ENCODE measurements at regions not wholly inside any gene's neighbourhood (a gene's known extent, or its start where the extent isn't known, plus 50 kb on each side); places are given as distances from the start of the nearest gene placed in this dataset.
"Not testable (repeated sequence)": the region's sequence is repeated elsewhere in the genome, so short reads cannot be mapped to it uniquely, and the experiment has no call there.

DNA sequence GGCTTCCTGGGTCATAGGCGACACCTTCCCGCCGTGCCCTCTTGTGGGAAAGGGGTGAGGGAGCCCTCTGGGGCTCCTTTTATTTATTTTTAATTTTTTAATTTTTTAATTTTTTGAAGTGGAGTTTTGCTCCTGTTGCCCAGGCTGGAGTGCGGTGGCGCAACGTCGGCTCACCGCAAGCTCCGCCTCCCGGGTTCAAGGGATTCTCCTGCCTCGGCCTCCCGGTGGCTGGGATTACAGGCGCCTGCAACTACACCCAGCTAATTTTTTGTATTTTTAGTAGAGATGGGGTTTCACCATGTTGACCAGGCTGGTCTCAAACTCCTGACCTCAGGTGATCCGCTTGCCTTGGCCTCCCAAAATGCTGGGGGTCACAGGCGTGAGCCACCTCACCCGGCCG is 49.9 kb upstream of the ELFN1 start:
- DNase-seq, result not testable (repeated sequence)

GRCh38 chr7:1619152-1620079 is 49.6 kb upstream of the PSMG3 start:
- peak in 1 of 2 donors; percentile 0 for DNase-seq

Measured in CD4-positive, alpha-beta T cell treated with Interleukin-1 beta for 1 hour (primary cell).